PC-3 (cell line): ENCODE measurements at regions not wholly inside any gene's neighbourhood (a gene's known extent, or its start where the extent isn't known, plus 50 kb on each side); places are given as distances from the start of the nearest gene placed in this dataset.

Experiments used
- ATAC-seq: fragments of 200-7000 bp; cut with Tn5 transposase; 2 replicates; pipeline ENCODE4 v1.9.1; 2020; ENCODE audit warnings: mild to moderate bottlenecking, moderate library complexity
- BruUV-seq: library from RNA; stranded (reverse); fragments of 400-500 nt; replicated peaks from 2 replicates; lab custom pipeline; 2021; lab: Mats Ljungman, UMichigan
- CTCF ChIA-PET: fragments of 300-600 bp; sonication (Branson Sonifier 250); formaldehyde crosslinking; loops from one replicate; lab custom pipeline; 2022; ENCODE audit warnings: antibody characterized with exemption; lab: Charles Lee
- POLR2A ChIA-PET: fragments of 300-600 bp; sonication (Branson Sonifier 250); formaldehyde crosslinking; loops from one replicate; lab custom pipeline; 2022; ENCODE audit warnings: antibody characterized with exemption; ENCODE audit not compliant: unreplicated experiment; lab: Charles Lee
- DNase-seq: peaks from one replicate; pipeline ENCODE4 v3.0.0-alpha.2; 2015
- H2AFZ ChIP-seq: fragments of 300-600 bp; sonication (generic); 2 replicates; pipeline ENCODE4 v1.6.0; 2016; ENCODE audit warnings: antibody characterized with exemption, low read length
- H3F3A ChIP-seq: fragments of 300-600 bp; sonication (generic); one replicate; pipeline ENCODE4 v1.6.0; 2017; ENCODE audit warnings: antibody characterized with exemption, low read length, control low read depth, mild to moderate bottlenecking; ENCODE audit not compliant: unreplicated experiment
- H3K27ac ChIP-seq: fragments of 300-600 bp; sonication (generic); 2 replicates; pipeline ENCODE4 v1.5.1; 2016; ENCODE audit warnings: mild to moderate bottlenecking, low read length
- H3K27me3 ChIP-seq: fragments of 300-600 bp; sonication (generic); 2 replicates; pipeline ENCODE4 v1.6.1; 2016; ENCODE audit warnings: low read length, mixed read lengths
- H3K36me3 ChIP-seq: fragments of 300-600 bp; sonication (generic); 2 replicates; pipeline ENCODE4 v1.6.1; 2016; ENCODE audit warnings: low read depth, mixed run types, low read length, mixed read lengths
- H3K4me1 ChIP-seq: fragments of 300-600 bp; sonication (generic); 2 replicates; pipeline ENCODE4 v1.5.1; 2016; ENCODE audit warnings: low read length; ENCODE audit not compliant: insufficient read depth
- H3K4me2 ChIP-seq: fragments of 300-600 bp; sonication (generic); 2 replicates; pipeline ENCODE4 v1.6.0; 2016; ENCODE audit warnings: low read length
- H3K4me3 ChIP-seq: fragments of 300-600 bp; sonication (generic); 2 replicates; pipeline ENCODE4 v1.5.1; 2016; ENCODE audit warnings: mild to moderate bottlenecking, low read length, mixed read lengths
- H3K79me2 ChIP-seq: fragments of 300-600 bp; sonication (generic); 2 replicates; pipeline ENCODE4 v1.6.1; 2017; ENCODE audit warnings: low read length, mixed read lengths
- H3K9ac ChIP-seq: fragments of 300-600 bp; sonication (generic); 2 replicates; pipeline ENCODE4 v1.6.0; 2016; ENCODE audit warnings: mild to moderate bottlenecking, low read length
- H3K9me2 ChIP-seq: fragments of 300-600 bp; sonication (generic); replicated peaks from 2 replicates; pipeline ENCODE4 v1.6.1; 2016; ENCODE audit warnings: mixed run types, low read length, mixed read lengths
- H3K9me3 ChIP-seq: fragments of 300-600 bp; sonication (generic); 2 replicates; pipeline ENCODE4 v1.6.1; 2016; ENCODE audit warnings: low read length, mixed read lengths
- H4K20me1 ChIP-seq: fragments of 300-600 bp; sonication (generic); 2 replicates; pipeline ENCODE4 v1.6.1; 2016; ENCODE audit warnings: low read length, mixed read lengths
- EZH2 ChIP-seq: fragments of 300-600 bp; sonication (generic); IDR thresholded peaks from one replicate; pipeline ENCODE4 v1.6.1; 2017; ENCODE audit warnings: antibody characterized with exemption, mild to moderate bottlenecking, low read length; ENCODE audit not compliant: unreplicated experiment
- EZH2phosphoT487 ChIP-seq: fragments of 300-600 bp; sonication (generic); IDR thresholded peaks from 2 replicates; pipeline ENCODE4 v1.6.1; 2018; ENCODE audit warnings: mild to moderate bottlenecking, antibody characterized with exemption, low read length, borderline replicate concordance
- intact Hi-C: fragments of 100-400 bp; cut with micrococcal nuclease; formaldehyde crosslinking; loops from 2 replicates; pipeline ENCODE4 v1.9.0; 2023
- TF ChIP-seq, protein P1 (sequence below): fragments of 300-600 bp; sonication (generic); conservative IDR thresholded peaks from 2 replicates; pipeline ENCODE4 v1.5.1; 2017; ENCODE audit warnings: antibody characterized with exemption, low read depth, mild to moderate bottlenecking, low read length

DNA sequence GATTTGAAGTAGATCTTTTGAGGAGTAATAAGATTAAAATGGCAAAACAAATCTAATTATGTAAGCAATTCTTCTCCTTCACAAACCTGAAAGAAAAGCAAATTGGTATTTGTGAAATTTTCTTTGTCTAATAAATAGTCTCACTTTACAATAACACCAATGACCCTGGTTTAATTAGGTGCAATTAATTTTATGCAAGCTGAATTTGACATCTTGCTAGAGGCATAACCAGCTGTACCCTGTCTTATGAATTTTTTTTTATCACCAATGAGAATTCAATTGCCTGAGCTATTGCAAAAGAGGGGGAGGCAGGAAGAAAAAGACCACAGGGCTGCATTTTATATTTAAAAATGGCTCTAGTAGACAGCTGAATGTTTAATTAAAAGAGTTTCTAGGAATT, 113.5 kb upstream of the IL12A start:
- no peak for ATAC-seq
- Histone ChIP-seq H3K27ac (no peak overlapping the region), H3K9me2 (no peaks in the 10 kb centered on the region), H2AFZ (no peak overlapping the region), H4K20me1 (peaks cover 3% of the 10 kb centered on the region; the same call in 1 of the 2 replicates), H3K9ac (no peak overlapping the region), H3K4me3 (no peak overlapping the region), H3K4me1 (peaks cover 33% of the 10 kb centered on the region), H3K4me2 (no peak overlapping the region), H3K79me2 (peaks cover 27% of the 10 kb centered on the region), H3K9me3 (no peaks in the 10 kb centered on the region), H3K27me3 (no peaks in the 10 kb centered on the region), H3F3A (no peaks in the 10 kb centered on the region), H3K36me3 (peaks cover under 1% of the 10 kb centered on the region; the same call in 1 of the 2 replicates)
- no peak for DNase-seq
- intact Hi-C loops = loop anchor here (10.0 kb wide), 1 partner anchor 260 kb away; no protein-coding TSS in a partner anchor
- TF ChIP-seq EZH2phosphoT487 (no peak), EZH2 (no peak)
- TF ChIP-seq, protein P1, sequence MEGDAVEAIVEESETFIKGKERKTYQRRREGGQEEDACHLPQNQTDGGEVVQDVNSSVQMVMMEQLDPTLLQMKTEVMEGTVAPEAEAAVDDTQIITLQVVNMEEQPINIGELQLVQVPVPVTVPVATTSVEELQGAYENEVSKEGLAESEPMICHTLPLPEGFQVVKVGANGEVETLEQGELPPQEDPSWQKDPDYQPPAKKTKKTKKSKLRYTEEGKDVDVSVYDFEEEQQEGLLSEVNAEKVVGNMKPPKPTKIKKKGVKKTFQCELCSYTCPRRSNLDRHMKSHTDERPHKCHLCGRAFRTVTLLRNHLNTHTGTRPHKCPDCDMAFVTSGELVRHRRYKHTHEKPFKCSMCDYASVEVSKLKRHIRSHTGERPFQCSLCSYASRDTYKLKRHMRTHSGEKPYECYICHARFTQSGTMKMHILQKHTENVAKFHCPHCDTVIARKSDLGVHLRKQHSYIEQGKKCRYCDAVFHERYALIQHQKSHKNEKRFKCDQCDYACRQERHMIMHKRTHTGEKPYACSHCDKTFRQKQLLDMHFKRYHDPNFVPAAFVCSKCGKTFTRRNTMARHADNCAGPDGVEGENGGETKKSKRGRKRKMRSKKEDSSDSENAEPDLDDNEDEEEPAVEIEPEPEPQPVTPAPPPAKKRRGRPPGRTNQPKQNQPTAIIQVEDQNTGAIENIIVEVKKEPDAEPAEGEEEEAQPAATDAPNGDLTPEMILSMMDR = no peak
- CTCF ChIA-PET = no interaction called here
- no TSS peak for BruUV-seq
- POLR2A ChIA-PET = no interaction called here

DNA sequence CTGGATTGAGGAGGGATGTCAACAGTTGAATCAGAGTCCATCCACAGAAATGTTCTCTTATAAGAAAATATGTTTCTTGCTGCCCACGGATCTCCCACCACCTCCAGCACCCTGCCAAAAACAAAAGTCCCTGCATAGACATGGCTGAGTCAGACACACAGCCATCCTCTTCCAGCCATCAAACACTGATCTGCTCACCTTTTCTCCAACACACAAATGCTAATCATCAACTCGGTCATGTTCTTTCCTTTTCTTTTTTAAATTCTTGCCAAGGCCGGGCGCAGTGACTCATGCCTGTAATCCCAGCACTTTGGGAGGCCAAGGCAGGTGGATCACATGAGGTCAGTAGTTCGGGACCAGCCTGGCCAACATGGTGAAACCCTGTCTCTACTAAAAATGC, 110.7 kb upstream of the IL12A start:
- H3K27ac ChIP-seq = no peak overlapping the region
- H4K20me1 ChIP-seq = no peaks in the 10 kb centered on the region
- ChIA-PET CTCF (no interaction called here), POLR2A (no interaction called here)
- H3F3A ChIP-seq = no peaks in the 10 kb centered on the region
- no peak overlapping the region for H3K9ac ChIP-seq
- intact Hi-C loops = loop anchor here (10.0 kb wide), 1 partner anchor 263 kb away; no protein-coding TSS in a partner anchor
- DNase-seq (peak; percentile 55), ATAC-seq (peak; percentile 42; the same call in 1 of the 2 replicates)
- peaks cover 23% of the 10 kb centered on the region for H3K79me2 ChIP-seq
- no peak overlapping the region for H3K4me2 ChIP-seq
- BruUV-seq = no TSS peak
- no peak overlapping the region for H3K4me3 ChIP-seq
- no peaks in the 10 kb centered on the region for H3K27me3 ChIP-seq
- H3K9me2 ChIP-seq = no peaks in the 10 kb centered on the region
- TF ChIP-seq, protein P1 = no peak
- TF ChIP-seq EZH2phosphoT487 (no peak), EZH2 (no peak)
- no peak overlapping the region for H2AFZ ChIP-seq
- H3K9me3 ChIP-seq = no peaks in the 10 kb centered on the region
- H3K4me1 ChIP-seq = peaks cover 16% of the 10 kb centered on the region
- H3K36me3 ChIP-seq = no peaks in the 10 kb centered on the region

DNA sequence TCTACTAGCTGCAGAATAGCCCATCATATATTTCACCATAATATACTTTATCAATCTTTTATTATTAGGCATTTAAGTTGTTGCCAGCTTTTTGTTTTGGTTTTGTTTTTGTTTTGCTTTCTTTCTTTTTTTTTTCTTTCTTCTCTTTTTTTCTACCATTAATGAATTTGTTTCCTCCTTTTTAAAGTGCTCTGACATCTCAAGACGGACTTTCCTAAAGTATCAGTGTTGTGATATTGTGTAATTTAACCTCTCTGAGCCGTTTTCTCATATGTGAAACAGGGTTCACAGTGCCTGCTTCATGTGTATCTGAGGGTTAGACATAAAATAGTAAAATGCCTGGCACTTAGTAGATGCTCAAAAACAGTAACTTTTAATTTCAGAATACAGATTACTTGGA, 109.5 kb upstream of the IL12A start:
- H3K4me2 ChIP-seq = no peak overlapping the region
- H3F3A ChIP-seq = no peaks in the 10 kb centered on the region
- BruUV-seq = no TSS peak
- no peak overlapping the region for H3K27ac ChIP-seq
- peaks cover 11% of the 10 kb centered on the region; the same call in 1 of the 2 replicates for H3K79me2 ChIP-seq
- H4K20me1 ChIP-seq = no peaks in the 10 kb centered on the region
- ChIA-PET POLR2A (no interaction called here), CTCF (no interaction called here)
- H3K9me2 ChIP-seq = no peaks in the 10 kb centered on the region
- intact Hi-C loops = loop anchor here (10.0 kb wide), 1 partner anchor 264 kb away; no protein-coding TSS in a partner anchor
- no peak overlapping the region for H3K4me3 ChIP-seq
- no peaks in the 10 kb centered on the region for H3K9me3 ChIP-seq
- TF ChIP-seq, protein P1 = no peak
- TF ChIP-seq EZH2phosphoT487 = no peak
- no peak overlapping the region for H3K9ac ChIP-seq
- H3K27me3 ChIP-seq = no peaks in the 10 kb centered on the region
- H3K36me3 ChIP-seq = no peaks in the 10 kb centered on the region
- ATAC-seq (no peak), DNase-seq (no peak)
- H2AFZ ChIP-seq = no peak overlapping the region
- H3K4me1 ChIP-seq = peaks cover 21% of the 10 kb centered on the region
